Vagina (tissue), 2 donors: ENCODE measurements at regions not wholly inside any gene's neighbourhood (a gene's known extent, or its start where the extent isn't known, plus 50 kb on each side); places are given as distances from the start of the nearest gene placed in this dataset.

ENCODE experiments used
- CTCF ChIP-seq, 3 experiments: fragments of 450-650 bp in 2 of 3; fragments of 200-600 bp in 1 of 3; sonication (generic) in 1 of 3; IDR thresholded peaks; one replicate each; pipeline ENCODE4 v1.5.1; 2017 to 2019; ENCODE audit warnings: antibody characterized with exemption in 3 of 3, mild to moderate bottlenecking in 2 of 3, moderate library complexity in 2 of 3
- POLR2A ChIP-seq, 2 donors: fragments of 450-650 bp; IDR thresholded peaks; one replicate each; pipeline ENCODE4 v1.6.1; 2017; ENCODE audit warnings: antibody characterized with exemption in 2 of 2, mild to moderate bottlenecking in 2 of 2, moderate library complexity in 2 of 2
- POLR2AphosphoS5 ChIP-seq, 2 donors: sonication (generic); formaldehyde crosslinking; IDR thresholded peaks; one replicate each; pipeline ENCODE4 v1.9.0; 2017; ENCODE audit warnings: antibody characterized with exemption in 2 of 2, mild to moderate bottlenecking in 2 of 2, low read depth in 1 of 2; ENCODE audit not compliant: insufficient read depth in 1 of 2

GRCh38 chr9:105178076-105178475, 66.4 kb upstream of the SLC44A1 start:
- TF ChIP-seq CTCF (IDR thresholded peaks at IDR 0.05) (no peak), POLR2A (IDR thresholded peaks at IDR 0.05) (no peak), POLR2AphosphoS5 (IDR thresholded peaks at IDR 0.05; ENCODE audit: insufficient read depth in 1 of 2, low read depth in 1 of 2) (no peak)
